Neutrophil (primary cell): ENCODE measurements at regions not wholly inside any gene's neighbourhood (a gene's known extent, or its start where the extent isn't known, plus 50 kb on each side); places are given as distances from the start of the nearest gene placed in this dataset.
"Not testable (repeated sequence)": the region's sequence is repeated elsewhere in the genome, so short reads cannot be mapped to it uniquely, and the experiment has no call there.

Experiments used
- H3K27ac ChIP-seq: fragments of 200-600 bp; sonication (generic); 2 replicates; pipeline ENCODE4 v1.5.1; 2016; ENCODE audit warnings: mild to moderate bottlenecking, moderate library complexity
- H3K27me3 ChIP-seq: fragments of 200-600 bp; sonication (generic); 2 replicates; pipeline ENCODE4 v1.6.0; 2016; ENCODE audit warnings: mild to moderate bottlenecking
- H3K36me3 ChIP-seq: fragments of 200-600 bp; sonication (generic); 2 replicates; pipeline ENCODE4 v1.5.1; 2017
- H3K4me1 ChIP-seq, 2 experiments: fragments of 200-600 bp in 1 of 2; sonication (generic) in 1 of 2; 1 replicate in 1 of 2; 2 replicates in 1 of 2; pipeline versions ENCODE4 v1.5.1 to v1.6.1; 2013 to 2016; ENCODE audit warnings: low read depth in 1 of 2, low read length in 1 of 2, mild to moderate bottlenecking in 1 of 2, moderate library complexity in 1 of 2; ENCODE audit not compliant: control insufficient read depth in 1 of 2, insufficient read depth in 1 of 2
- H3K4me3 ChIP-seq, 2 experiments: fragments of 200-600 bp in 1 of 2; sonication (generic) in 1 of 2; 1 replicate in 1 of 2; 2 replicates in 1 of 2; pipeline ENCODE4 v1.5.1; 2013 to 2016; ENCODE audit warnings: low read depth in 1 of 2, low read length in 1 of 2, mild to moderate bottlenecking in 1 of 2, moderate library complexity in 1 of 2
- H3K9me3 ChIP-seq: fragments of 200-600 bp; sonication (generic); 2 replicates; pipeline ENCODE4 v1.5.1; 2016
- CTCF ChIP-seq: fragments of 200-600 bp; sonication (generic); IDR thresholded peaks from 2 replicates; pipeline ENCODE4 v1.5.1; 2016; ENCODE audit warnings: antibody characterized with exemption

- Histone ChIP-seq H3K27me3 (no peaks in the 10 kb centered on the region), H3K27ac (no peak overlapping the region), H3K36me3 (no peaks in the 10 kb centered on the region), H3K4me3 (no peak overlapping the region), H3K4me1 (no peaks in the 10 kb centered on the region), H3K9me3 (no peaks in the 10 kb centered on the region)
- TF ChIP-seq CTCF, result no peak
Measured at GRCh38 chr6:22208026-22208425, 88.8 kb downstream of the PRL start.

GRCh38 chr6:22214314-22214713 lies 82.5 kb downstream of the PRL start:
- Histone ChIP-seq H3K36me3 (no peaks in the 10 kb centered on the region), H3K4me1 (no peaks in the 10 kb centered on the region), H3K27me3 (no peaks in the 10 kb centered on the region), H3K4me3 (no peak overlapping the region), H3K9me3 (no peaks in the 10 kb centered on the region), H3K27ac (no peak overlapping the region)
- TF ChIP-seq CTCF, result no peak

- H3K27ac ChIP-seq, H3K27me3 ChIP-seq, H3K4me3 ChIP-seq, H3K4me1 ChIP-seq, H3K36me3 ChIP-seq, H3K9me3 ChIP-seq: not testable (repeated sequence)
Measured at GRCh38 chr6:22215474-22215873, 81.4 kb downstream of the PRL start.

GRCh38 chr6:22218410-22218809 lies 78.4 kb downstream of the PRL start:
- no peak overlapping the region for H3K4me3 ChIP-seq
- no peak for TF ChIP-seq CTCF
- no peaks in the 10 kb centered on the region for H3K4me1 ChIP-seq
- H3K27me3 ChIP-seq, result no peaks in the 10 kb centered on the region
- no peaks in the 10 kb centered on the region for H3K9me3 ChIP-seq
- H3K27ac ChIP-seq, result no peak overlapping the region
- H3K36me3 ChIP-seq, result no peaks in the 10 kb centered on the region

GRCh38 chr6:22219925-22220324 lies 76.9 kb downstream of the PRL start:
- H3K27me3 ChIP-seq, result no peaks in the 10 kb centered on the region
- H3K4me3 ChIP-seq, result no peak overlapping the region
- no peaks in the 10 kb centered on the region for H3K36me3 ChIP-seq
- H3K27ac ChIP-seq, result no peak overlapping the region
- H3K9me3 ChIP-seq, result no peaks in the 10 kb centered on the region
- no peaks in the 10 kb centered on the region for H3K4me1 ChIP-seq
- TF ChIP-seq CTCF, result no peak

GRCh38 chr6:22221211-22221610 lies 75.6 kb downstream of the PRL start:
- no peaks in the 10 kb centered on the region for H3K36me3 ChIP-seq
- no peak overlapping the region for H3K4me3 ChIP-seq
- no peak overlapping the region for H3K27ac ChIP-seq
- H3K4me1 ChIP-seq, result no peaks in the 10 kb centered on the region
- no peaks in the 10 kb centered on the region for H3K9me3 ChIP-seq
- no peak for TF ChIP-seq CTCF
- H3K27me3 ChIP-seq, result no peaks in the 10 kb centered on the region
